Left renal cortex interstitium (tissue), 4 donors: ENCODE measurements at regions not wholly inside any gene's neighbourhood (a gene's known extent, or its start where the extent isn't known, plus 50 kb on each side); places are given as distances from the start of the nearest gene placed in this dataset.

Experiments used
- DNase-seq, 4 donors: peaks; one replicate each; pipeline ENCODE4 v3.0.0-alpha.2; 2013; ENCODE audit warnings: low read depth in 4 of 4, low spot score in 2 of 4, missing footprints in 1 of 4

DNA sequence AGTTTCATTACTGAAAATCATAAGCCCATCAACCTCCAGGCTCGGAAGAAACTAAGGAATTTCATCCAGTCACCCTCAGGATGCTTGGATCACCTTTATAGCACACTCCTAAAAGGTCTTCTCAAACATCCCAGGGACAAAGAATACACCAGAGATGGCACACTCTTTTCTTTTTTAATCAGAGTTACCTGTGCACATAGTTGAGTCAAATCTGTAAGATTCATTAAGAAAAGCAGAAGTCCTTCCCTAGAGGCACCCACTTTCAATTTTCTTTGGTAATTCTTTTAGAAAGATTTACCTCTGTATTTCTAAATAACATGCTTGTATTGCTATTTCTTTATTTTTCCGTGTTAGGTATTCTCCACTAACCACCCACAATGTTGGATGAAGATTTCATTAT, 50.6 kb upstream of the IL6 start:
- DNase-seq: no peak

DNA sequence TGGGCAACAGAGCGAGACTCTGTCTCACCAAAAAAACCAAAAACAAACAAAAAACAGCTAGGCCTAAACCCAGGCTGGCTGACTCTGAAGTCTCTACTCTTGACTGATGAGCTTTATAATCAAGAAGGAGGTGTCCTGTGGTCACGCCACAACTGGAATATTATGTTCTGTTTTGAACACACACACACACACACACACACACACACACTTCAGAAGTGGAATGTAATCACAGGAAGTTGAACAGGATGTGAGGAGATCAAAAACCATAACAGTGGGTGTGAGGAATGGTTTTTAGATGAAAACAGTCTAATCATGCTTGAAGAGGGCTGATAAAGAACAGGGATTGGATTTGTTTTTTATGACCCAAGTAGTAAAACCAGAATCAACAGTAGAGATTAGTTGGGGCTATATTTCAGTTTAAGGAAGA, 51.1 kb upstream of the IL6 start:
- no peak for DNase-seq

DNA sequence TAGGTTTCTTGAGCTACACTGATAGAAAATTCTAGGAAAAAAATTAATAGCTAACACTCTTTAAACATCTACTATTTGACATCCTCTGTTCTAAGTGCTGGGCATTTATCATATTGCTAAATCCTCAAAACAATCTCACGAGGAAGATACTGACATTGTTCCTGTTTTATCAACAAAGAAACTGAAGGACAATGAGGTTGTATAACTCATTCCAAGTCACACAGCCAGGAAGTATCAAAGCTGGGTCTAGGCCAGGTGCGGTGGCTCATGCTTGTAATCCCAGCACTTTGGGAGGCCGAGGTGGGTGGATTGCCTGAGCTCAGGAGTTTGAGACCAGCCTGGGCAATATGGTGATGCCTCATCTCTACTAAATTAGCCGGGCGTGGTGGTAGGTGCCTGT, 51.6 kb upstream of the IL6 start:
- DNase-seq: no peak

DNA sequence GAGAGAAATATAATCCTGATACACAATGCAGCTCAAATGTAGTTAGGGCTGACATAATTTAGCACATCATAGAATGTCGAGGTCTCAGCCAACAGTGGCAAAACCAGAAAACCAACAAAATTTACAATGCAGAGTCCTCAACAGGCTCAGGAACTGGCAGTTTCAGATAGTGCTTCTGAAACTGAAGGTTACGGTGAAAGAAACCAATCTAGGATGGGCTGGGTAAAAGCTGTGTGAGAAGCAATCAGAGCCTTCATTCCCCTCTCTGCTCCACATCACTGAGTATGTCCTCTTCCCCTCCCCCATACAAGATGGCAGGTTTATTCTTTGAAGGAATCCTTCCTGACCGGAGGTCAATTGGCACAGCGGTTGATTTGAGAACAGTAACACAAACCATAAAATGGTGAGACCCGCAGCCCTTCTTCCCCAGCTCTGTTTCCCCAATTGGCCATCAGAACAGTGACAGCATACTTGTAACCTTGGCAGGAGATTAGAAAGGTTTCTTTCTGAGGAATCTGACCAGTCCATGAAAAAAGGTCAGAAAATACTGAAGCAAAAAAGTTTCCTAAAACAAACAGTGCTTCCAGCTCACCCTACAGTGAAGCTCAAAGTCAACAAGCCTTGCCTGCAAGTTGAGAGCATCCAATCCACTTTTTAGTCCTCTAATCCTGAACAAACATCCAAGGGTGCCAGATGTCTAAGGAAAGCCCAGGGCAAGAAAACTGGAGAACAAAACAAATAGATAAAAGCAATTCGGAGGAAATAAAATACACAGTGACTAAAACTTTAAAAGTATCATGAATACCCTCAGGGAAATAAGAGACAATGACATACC, 53.9 kb upstream of the IL6 start:
- DNase-seq: no peak

DNA sequence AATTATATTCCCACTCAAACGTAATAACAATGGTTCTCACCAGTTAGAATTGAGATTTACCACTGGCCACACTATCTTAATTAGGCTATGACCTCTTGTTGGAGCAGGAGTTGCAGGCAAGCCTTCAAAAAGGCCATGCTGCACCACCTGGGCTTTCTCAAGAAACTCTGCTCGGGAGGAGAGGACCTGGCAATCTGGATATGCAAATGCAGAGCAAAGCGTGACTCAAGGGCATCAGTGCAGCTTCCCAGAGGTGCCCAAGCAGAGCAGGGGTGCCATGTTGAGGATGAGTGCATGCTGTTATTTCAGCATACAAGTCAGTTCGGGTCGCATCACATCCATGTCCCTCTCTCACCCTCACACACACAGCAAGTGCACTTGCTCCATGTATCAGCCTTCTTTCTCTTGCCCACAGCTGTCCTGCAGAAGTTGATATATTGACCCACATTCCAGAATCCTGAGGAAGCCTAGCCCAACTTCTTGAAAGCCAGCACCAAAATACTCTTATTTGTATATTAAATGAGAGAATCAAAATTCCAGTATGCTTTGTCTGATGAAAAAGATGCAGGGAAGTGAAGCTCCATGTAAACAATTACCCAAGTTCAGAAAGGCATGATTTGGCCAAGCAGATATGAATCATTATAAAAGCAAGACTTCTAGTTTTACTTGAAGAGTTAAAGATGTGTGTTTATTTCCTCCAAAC, 55.7 kb upstream of the IL6 start:
- DNase-seq: no peak

DNA sequence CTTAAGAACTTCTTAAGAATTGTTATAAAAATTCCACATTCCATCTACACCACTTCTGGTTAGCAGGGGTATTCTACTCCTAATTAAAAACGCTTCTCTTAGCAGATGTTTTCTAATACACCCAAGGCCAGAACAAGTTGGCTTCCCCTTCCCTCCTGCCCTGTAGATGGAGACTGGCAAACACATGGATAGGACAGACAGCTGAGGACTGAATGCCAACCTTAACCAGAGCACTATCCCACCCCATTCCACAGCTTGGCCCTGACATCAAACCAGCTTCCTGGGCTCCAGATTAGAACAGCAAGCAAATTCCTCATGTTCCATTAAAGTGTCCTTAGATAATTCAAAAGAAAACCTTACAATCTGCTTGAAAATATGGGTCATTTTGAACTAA, 56.6 kb upstream of the IL6 start:
- no peak for DNase-seq

DNA sequence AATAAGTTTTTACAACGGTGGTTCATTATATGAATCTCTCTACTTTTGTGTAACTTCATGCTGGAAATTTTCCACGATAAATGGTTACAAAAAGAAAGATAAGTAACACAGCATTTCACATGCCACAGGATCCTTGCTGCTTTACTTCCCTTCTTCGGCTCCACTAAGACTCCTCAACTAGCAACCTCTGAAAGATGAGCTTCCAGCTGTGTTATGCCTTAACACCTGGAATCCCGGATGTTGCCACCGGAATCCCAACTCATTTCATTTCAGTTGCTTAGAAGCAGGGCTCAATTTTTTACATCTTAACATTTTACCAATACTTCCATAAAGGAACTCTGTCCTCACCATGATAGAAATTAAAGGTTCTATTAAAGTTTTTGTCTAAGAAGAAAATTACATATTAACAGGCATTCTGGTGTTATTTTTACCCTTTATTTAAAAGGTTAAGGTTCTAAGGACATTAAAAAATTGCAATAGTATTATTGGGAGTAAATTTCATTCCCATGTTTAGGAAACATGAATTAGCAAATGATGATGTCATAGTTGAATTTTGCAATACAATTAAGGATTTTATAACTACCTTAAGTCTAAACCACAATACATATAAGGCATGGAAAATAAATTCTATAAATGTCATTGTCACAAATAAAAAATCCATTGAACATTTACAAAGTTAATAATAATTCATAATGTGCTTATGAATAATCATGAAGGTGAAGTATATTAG, 57.1 kb upstream of the IL6 start:
- DNase-seq: no peak

DNA sequence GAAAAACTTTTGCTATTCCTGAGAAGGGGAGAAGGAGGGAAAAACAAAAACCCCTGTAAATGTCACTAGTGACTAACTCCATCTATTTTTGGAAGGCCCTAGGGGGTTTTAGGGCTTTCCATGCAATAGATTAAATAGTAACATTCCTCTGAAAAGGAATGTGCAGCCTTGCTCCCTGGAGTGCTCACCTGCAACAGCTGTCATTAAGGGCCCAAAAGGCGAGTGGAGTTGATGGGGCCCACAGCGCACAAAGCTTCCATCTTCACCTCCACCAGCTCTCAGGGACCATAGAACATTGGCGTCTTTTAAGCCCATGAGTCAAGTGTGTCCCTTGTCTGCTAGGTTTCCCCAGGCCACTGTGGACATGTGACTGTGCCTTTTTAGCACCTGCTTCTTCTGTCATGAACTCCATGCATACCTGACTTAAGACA, 58.0 kb upstream of the IL6 start:
- DNase-seq: no peak

DNA sequence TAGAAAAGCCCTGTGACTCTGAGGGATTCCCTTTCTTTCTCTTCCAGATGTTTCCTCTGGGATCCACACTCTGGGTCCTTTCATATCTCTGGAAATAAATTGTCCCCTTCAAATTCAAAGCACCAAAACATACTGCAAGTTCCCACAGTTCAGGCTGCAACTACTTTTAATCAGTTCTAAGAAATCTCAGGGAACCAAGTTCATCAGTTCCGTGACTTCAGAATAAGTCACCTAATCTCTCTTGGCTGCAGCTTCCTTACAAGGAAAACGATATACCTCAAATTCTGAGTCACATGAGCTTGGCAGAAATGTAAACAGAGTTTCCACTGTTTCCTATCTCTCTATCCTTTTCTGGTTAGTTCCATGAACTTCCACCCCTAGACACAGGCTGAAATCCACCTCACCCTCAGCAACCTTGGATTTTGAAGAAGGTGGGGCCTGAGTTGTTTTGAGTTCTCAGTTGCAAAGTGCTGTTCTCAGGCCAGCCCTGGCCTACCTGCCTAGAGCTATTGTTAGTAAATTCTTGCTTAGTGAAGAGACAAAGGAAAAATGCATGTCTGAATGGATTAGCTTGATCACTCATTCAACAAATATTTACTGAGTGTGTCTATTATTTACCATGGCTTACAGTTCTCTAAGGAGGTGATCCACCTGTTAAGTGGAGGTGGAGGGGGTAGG, 59.3 kb upstream of the IL6 start:
- DNase-seq: no peak

DNA sequence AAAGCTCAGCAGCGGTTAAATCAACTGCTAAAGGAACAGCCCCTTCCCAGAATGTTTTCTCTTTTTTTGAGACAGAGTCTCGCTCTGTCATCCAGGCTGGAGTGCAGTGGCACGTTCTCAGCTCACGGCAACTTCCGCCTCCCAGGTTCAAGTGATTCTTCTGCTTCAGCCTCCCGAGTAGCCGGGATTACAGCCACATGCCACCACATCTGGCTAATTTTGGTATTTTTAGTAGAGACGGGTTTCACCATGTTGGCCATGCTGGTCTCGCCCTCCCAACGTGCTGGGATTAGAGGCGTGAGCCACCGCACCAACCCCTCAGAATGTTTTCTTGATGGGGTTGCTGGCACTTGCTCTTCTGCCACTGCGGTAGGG, 59.8 kb upstream of the IL6 start:
- no peak for DNase-seq

DNA sequence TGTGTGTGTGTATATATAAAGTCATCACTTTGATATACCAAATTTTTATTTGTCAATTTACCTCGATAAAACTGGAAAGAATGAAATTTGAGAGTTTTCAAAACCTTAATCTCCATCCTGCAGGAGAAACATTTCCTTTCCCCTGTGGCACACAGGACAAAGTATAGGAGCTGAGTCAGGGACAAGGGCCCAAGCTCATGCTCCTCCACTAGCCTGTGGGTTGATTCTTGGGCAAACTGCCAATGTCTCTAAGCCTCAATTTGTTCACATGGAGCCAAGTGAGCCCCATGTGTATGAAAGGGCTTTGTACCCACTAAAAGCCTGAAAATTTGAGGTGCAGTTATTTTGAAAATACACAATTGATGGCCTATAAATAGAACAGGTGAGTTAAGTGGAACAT, 60.3 kb upstream of the IL6 start:
- no peak for DNase-seq

DNA sequence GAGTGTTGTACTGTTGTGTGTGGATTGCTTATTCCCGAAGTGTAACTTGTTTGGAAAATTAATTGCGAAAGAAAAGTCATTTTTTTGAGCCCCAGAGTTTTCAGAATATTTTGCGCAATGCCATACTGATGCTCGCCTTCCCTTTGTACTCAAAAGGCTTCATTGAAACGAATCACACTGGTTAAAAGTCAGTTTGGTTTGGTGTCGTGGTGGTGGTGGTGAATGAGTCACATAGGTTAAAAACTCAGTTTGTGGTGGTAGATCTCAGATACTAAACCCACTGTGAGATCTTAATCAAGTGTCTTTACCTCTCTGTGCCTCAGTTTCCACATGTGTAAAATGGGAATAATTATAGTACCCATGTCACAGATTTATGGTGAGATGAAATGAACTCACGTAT, 61.1 kb upstream of the IL6 start:
- DNase-seq: no peak

DNA sequence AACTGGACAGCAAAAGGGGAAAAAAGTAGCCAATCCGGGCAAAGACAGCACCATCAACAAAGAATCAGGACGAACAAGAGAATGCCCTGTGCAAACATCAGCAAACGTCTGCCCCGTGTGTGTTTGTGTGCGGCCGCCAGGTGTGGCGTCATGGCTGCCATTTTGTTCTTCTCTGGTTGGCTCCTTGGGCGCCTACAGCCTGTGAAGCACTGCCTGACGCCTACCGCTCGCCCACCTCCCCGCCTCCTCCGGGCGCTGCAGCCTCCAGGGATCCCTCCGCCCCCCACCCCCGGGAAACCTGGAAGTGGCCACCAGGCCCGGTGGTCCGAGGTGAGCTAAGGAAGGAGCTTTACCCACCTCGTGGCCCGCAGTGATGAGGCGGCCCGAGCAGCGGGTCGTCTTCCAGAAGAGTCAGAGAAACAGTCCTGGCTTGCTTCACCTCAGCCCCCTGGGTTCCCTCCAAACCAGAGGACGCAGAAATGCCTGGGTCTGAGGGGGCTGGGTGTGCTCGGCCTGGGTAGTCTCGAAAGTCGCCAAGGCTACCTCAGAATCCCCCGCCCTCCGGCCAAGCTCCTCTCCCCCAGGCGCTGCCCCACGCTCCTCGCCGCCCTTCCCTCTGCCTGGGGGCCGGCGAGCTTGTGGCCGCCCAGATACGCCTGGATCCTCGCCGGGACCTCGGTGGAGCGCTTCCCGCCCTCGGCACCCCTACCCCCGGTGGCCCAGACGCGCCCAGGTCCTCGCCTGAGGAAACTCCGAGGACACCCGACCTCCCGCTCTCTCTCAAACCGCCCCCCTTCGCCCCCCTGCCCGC, 61.8 kb upstream of the IL6 start:
- no peak for DNase-seq

DNA sequence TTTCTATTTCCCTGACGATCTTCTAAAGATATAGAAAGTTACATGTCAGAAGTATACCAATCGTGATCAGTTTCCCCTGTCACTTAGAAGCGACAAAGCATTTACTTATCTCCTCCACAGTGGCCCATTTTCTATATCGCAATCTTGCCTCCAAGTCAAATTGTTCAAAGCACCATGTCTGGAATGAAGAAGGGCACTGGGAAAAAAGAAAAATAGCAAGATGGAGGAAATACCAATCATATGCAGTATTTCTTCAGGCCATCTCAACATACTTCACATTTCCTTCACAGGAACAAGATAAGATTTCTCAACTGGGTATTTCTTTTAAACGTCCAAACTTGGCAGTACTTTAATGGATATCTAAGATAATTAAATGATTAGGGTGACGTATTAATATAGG, 63.3 kb upstream of the IL6 start:
- no peak for DNase-seq

DNA sequence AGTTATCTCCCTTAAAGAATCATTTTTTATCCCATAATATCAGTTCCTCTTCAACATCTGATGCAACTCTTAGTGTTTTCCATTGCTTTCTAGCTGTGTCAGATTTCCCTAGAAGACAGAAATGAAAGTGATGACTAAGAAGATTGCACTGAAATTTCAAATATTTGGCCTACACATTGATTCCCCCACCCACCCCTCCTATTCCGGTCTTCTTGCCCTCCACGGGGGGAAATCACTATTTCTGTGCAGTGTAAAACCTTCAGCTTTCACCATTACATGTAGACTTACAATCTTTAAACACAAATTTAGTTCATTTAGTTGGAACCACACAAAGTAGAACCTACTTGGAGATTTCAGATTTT, 63.7 kb upstream of the IL6 start:
- no peak for DNase-seq

DNA sequence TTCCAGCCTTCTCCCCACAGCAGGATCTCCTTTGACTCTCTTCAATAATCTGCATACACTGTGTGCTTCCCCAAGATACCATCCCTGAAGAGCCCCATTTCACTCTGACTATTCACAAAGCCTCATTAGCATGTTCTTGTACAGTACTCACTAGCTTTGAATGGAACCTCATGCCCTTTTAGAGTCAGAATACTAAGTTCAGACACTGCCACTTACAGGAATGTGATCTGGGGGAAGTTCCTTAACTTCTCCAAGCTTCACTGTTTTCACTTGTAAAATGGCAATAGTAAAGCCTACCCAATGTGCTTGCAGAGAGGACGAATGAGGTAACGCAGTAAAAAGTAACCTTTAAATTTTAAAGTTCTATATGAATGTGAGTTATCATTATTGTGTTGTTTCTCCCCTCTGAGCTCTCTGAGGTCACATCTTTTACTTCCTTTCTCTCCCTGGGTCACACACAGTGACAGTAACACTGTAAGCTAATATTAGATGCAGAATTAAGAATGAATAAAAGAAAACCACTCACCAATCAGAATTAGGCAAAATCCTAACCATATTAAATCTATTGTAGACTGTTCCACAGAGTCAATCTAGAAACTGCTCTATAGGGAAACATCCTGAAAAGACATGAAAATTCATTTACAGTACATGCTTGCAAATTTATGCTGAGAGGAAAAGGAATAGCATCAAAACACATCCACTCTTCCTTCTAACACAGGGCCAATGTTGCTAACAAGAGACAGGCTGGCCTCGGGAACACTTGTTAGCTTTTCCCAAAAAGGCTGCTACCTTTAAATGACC, 64.2 kb upstream of the IL6 start:
- no peak for DNase-seq

DNA sequence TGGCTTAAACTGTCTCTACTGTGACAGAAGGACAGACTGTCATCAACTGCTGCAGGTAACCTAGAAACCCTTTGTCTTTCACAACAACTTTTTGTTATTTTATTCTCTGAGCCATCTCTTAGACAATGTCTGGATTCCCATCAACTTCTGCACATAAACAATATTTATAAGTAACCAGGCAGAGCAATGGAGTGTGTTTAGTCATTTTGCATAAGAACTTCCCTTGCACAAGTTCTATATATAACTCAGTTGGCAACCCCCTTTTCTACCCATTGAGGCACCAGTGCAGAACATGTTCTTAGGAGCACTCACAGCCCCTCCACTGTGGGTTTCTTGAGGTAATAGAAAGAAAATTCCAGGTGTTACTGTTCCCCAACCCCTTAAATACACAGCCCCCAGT, 65.0 kb upstream of the IL6 start:
- DNase-seq: no peak

DNA sequence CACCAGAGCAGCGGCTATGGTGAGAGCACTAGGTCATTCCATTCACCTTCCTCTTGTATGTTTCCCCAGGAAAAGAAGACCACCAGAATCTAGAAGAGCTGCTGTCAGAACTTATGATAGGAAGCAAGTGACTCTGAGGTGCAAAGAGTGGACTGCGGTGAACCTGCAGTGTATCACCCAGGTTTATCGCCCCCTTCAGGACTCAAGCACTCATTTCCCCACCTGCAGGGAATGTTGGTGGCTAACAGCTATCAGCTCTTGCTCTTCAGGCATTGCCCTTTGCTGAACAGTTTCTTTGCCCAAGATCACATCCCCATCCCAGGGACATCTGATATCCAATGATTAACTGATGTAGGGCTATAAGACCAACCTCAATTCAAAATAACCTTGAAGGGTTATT, 66.3 kb upstream of the IL6 start:
- DNase-seq: no peak

DNA sequence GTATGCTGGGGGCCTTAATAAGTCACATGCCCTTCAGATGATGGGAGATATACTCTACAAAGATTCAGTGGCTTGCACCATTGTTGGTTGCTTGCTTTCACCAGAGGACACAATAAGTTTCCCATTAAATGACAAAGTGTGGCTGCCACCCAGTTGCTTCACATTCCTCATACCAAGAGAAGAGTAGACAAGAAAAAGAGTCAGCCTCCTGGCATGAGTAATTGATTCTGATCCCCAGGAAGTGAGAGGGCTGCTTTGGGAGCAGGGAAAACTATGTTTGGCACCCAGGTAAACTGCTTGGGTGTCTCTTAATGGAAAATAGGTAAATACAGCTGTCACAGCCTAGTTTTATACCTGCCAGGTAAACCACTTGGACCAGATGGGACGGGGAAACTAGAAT, 66.7 kb upstream of the IL6 start:
- no peak for DNase-seq

DNA sequence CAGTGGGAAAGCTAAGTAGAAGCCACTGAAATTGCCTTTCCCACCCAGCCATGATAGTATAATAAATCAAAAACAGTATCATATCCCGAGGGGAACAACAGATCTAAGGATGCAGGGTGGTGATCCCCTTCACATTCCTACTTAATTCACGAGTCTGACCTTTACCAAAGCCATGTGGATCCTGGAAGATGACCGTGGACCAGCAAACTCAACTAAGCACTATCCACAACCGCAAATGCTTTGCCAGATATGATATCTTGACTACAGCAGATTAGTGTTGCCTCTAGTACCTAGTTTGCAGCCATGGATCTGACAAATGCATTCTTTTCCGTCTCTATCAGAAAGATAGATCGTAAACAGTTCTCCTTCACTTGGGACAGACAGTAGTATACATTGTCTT, 67.3 kb upstream of the IL6 start:
- DNase-seq: no peak
